ENCODE measurements at regions not wholly inside any gene's neighbourhood (a gene's known extent, or its start where the extent isn't known, plus 50 kb on each side); places are given as distances from the start of the nearest gene placed in this dataset.

DNA sequence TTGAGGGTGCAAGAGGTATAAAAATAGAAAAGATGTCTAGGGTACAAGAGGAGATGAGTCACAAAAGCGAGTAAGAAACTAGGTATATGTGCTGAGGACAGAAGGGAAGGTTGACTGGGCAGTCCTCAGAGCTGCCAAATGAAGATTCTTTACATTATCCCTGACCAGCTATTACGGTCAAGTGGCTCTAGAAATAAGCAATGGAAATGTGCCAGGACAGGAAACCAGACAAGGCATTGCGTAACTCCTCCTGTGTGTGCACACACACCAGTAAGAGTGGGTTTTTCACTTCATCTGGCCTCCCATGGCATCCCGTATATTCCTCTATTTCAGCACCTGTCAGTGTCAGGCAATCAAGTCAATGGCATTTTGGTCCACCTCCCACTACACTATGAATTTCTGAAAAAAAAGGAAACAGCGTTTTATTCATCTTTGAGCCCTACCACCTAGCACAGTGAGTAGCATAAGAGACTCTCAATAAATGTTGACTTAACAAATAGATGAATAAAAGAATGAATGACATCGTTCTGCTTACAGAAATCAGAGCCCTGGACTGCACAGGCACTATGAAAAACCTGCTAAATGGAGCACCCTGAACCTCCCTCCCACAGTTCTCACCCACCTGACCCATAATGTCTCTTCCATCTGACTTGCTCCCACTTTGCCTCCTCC lies 62.6 kb upstream of the KLF3 start:
- no peak for TF ChIP-seq POLR2A (IDR thresholded peaks at IDR 0.05)
- TF ChIP-seq, protein P1, sequence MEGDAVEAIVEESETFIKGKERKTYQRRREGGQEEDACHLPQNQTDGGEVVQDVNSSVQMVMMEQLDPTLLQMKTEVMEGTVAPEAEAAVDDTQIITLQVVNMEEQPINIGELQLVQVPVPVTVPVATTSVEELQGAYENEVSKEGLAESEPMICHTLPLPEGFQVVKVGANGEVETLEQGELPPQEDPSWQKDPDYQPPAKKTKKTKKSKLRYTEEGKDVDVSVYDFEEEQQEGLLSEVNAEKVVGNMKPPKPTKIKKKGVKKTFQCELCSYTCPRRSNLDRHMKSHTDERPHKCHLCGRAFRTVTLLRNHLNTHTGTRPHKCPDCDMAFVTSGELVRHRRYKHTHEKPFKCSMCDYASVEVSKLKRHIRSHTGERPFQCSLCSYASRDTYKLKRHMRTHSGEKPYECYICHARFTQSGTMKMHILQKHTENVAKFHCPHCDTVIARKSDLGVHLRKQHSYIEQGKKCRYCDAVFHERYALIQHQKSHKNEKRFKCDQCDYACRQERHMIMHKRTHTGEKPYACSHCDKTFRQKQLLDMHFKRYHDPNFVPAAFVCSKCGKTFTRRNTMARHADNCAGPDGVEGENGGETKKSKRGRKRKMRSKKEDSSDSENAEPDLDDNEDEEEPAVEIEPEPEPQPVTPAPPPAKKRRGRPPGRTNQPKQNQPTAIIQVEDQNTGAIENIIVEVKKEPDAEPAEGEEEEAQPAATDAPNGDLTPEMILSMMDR (IDR thresholded peaks at IDR 0.05): no peak
